Mammary epithelial cell (primary cell): ENCODE measurements at regions not wholly inside any gene's neighbourhood (a gene's known extent, or its start where the extent isn't known, plus 50 kb on each side); places are given as distances from the start of the nearest gene placed in this dataset.

Experiments
- EZH2 ChIP-seq: IDR thresholded peaks from 2 replicates; pipeline ENCODE4 v1.6.1; 2012; ENCODE audit warnings: low read length, inconsistent platforms, borderline replicate concordance
- TF ChIP-seq, protein P1 (sequence below), 2 donors: IDR thresholded peaks in 1 of 2; conservative IDR thresholded peaks in 1 of 2; 2 replicates each; pipeline ENCODE4 v1.5.1; 2011 to 2012; ENCODE audit warnings: inconsistent platforms in 2 of 2, low read length in 2 of 2, mild to moderate bottlenecking in 2 of 2, control low read depth in 1 of 2, low read depth in 1 of 2; ENCODE audit not compliant: insufficient read depth in 1 of 2; ENCODE audit errors: extremely low read depth in 1 of 2

DNA sequence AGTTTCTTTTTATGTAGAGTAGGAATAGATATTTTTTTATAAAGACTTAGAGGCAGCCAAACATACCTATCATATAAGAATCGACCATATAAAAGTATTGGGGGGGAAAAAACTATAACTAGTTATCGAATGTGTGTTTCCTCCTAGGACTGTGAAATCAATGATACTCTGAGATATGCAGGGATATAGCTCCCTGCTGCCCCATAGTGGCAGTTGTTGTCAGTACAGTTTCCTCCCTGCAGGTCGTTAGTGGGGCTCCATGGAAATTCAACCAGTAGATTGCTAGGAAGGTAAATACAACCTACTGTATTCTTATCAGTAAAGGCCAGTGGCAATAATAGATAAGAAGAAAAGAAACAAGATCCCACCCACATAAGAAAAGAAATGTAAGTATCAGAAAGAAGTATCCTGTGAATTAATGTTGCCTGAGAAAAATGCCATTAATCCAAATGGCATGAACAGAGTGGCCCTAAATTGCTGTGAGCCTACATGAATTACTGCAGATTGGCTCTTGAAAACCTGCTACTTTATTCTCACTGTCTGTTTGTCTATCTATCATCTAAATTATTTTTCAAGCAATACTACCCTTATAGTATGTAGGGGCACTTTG lies 136.9 kb upstream of the FBN2 start:
- TF ChIP-seq, protein P1, sequence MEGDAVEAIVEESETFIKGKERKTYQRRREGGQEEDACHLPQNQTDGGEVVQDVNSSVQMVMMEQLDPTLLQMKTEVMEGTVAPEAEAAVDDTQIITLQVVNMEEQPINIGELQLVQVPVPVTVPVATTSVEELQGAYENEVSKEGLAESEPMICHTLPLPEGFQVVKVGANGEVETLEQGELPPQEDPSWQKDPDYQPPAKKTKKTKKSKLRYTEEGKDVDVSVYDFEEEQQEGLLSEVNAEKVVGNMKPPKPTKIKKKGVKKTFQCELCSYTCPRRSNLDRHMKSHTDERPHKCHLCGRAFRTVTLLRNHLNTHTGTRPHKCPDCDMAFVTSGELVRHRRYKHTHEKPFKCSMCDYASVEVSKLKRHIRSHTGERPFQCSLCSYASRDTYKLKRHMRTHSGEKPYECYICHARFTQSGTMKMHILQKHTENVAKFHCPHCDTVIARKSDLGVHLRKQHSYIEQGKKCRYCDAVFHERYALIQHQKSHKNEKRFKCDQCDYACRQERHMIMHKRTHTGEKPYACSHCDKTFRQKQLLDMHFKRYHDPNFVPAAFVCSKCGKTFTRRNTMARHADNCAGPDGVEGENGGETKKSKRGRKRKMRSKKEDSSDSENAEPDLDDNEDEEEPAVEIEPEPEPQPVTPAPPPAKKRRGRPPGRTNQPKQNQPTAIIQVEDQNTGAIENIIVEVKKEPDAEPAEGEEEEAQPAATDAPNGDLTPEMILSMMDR (conservative IDR thresholded peaks at IDR 0.05 in 1 of 2, IDR thresholded peaks at IDR 0.05 in 1 of 2; ENCODE audit: extremely low read depth in 1 of 2, insufficient read depth in 1 of 2, low read depth in 1 of 2, low read length in 2 of 2), result peak; percentile 87
- TF ChIP-seq EZH2, result no peak
